Cardiac muscle cell (in vitro differentiated cells and primary cell): ENCODE measurements at regions not wholly inside any gene's neighbourhood (a gene's known extent, or its start where the extent isn't known, plus 50 kb on each side); places are given as distances from the start of the nearest gene placed in this dataset.
A peak's percentile ranks its signal among the peaks of the same experiment; 100 is the strongest.

Source experiments
- DNase-seq, 2 donors: peaks; one replicate each; pipeline versions ENCODE4 v3.0.0 to v3.0.0-alpha.2; 2010 to 2017; ENCODE audit warnings: low read depth in 1 of 2, low spot score in 1 of 2
- H3K27ac ChIP-seq: fragments of 200-600 bp; sonication (generic); 2 replicates; pipeline ENCODE4 v1.5.1; 2016
- H3K27me3 ChIP-seq: fragments of 200-600 bp; sonication (generic); 2 replicates; pipeline ENCODE4 v1.6.0; 2016; ENCODE audit warnings: control low read depth
- H3K36me3 ChIP-seq: fragments of 200-600 bp; sonication (generic); 2 replicates; pipeline ENCODE4 v1.5.1; 2016; ENCODE audit warnings: control low read depth
- H3K4me1 ChIP-seq: fragments of 200-600 bp; sonication (generic); 2 replicates; pipeline ENCODE4 v1.8.1; 2017; ENCODE audit warnings: low read depth, mild to moderate bottlenecking, mixed run types
- H3K4me3 ChIP-seq: fragments of 200-600 bp; sonication (generic); 2 replicates; pipeline ENCODE4 v1.5.1; 2016; ENCODE audit warnings: mild to moderate bottlenecking
- H3K9me3 ChIP-seq: fragments of 200-600 bp; sonication (generic); 2 replicates; pipeline ENCODE4 v1.5.1; 2017; ENCODE audit warnings: low read depth, mild to moderate bottlenecking, control low read depth
- CTCF ChIP-seq: IDR thresholded peaks from 2 replicates; pipeline ENCODE4 v1.5.1; 2012; ENCODE audit warnings: low read depth, mild to moderate bottlenecking, low read length

- TF ChIP-seq CTCF, result no peak
- Histone ChIP-seq H3K36me3 (no peaks in the 10 kb centered on the region), H3K27ac (no peak overlapping the region), H3K4me3 (no peak overlapping the region), H3K27me3 (no peaks in the 10 kb centered on the region), H3K4me1 (no peaks in the 10 kb centered on the region), H3K9me3 (no peaks in the 10 kb centered on the region)
- DNase-seq, result no peak
These were observed 162.2 kb upstream of the S100G start for GRCh38 chrX:16487620-16488385.

DNA sequence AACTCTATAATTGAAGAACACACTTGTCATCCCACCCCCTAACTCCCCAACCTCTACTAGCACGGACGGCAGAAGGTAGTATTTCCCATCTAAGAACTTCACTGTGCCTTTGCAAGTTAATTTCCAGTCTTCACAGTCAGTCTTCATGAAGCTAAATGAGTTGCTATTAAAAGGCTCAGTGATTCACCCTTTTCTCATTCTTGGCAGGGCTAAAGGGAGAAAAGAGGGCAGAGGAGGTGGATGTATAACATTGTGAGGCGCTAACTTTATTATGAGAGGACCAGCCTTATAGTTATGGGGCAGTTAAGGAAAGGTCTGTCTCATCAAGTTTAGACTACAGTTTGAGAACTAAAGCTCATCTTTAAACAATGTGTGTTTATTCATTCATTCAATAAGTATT, 161.0 kb upstream of the S100G start:
- Histone ChIP-seq H3K9me3 (no peaks in the 10 kb centered on the region), H3K27me3 (no peaks in the 10 kb centered on the region), H3K4me3 (no peak overlapping the region), H3K27ac (no peak overlapping the region), H3K4me1 (no peaks in the 10 kb centered on the region), H3K36me3 (no peaks in the 10 kb centered on the region)
- DNase-seq, result no peak
- no peak for TF ChIP-seq CTCF

DNA sequence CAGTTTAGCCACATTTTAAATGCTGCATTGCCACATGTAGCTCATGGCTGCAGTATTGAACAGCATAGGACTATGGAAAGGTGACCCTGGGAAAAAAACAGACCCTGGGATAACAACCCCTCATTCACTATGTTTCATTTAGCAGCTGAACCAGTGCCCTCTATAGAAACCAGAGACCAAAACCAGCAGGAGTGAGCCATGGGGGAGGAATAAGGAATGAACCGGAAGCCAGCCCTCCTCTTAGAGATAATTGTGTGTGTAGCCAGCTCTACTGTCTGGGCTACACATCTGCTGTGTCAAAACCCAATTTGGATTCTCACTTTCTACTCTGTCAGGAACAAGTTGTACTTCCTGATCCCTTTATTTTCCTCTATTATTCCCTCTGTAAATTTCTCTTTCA, 158.5 kb upstream of the S100G start:
- Histone ChIP-seq H3K36me3 (no peaks in the 10 kb centered on the region), H3K27me3 (no peaks in the 10 kb centered on the region), H3K27ac (no peak overlapping the region), H3K9me3 (no peaks in the 10 kb centered on the region), H3K4me3 (no peak overlapping the region), H3K4me1 (no peaks in the 10 kb centered on the region)
- no peak for TF ChIP-seq CTCF
- DNase-seq, result peak in 1 of 2 donors; percentile 35

DNA sequence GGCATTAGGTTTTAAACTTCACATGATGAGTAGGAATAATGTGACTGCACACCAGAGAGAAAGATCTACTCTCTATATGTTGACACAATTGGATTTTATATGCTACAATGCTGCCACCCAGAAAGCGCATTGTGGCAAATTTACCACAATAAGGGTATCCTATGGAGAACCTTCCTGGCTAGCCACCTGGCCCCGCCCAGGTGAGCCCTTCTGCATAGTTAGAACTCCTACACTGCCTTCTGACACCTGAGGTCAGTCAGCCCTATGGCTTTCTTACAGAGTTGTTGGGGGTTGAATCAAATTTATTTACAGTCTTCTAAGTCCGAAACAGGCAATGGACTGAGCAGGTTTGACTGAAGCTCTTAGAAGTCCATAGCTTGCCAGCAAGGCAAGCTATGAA, 153.8 kb upstream of the S100G start:
- Histone ChIP-seq H3K4me1 (no peaks in the 10 kb centered on the region), H3K27me3 (no peaks in the 10 kb centered on the region), H3K4me3 (no peak overlapping the region), H3K27ac (no peak overlapping the region), H3K36me3 (no peaks in the 10 kb centered on the region), H3K9me3 (no peaks in the 10 kb centered on the region)
- no peak for DNase-seq
- TF ChIP-seq CTCF, result no peak

- no peak overlapping the region for H3K4me3 ChIP-seq
- no peaks in the 10 kb centered on the region for H3K27me3 ChIP-seq
- H3K9me3 ChIP-seq, result no peaks in the 10 kb centered on the region
- peak in 1 of 2 donors; percentile 42 for DNase-seq
- no peaks in the 10 kb centered on the region for H3K36me3 ChIP-seq
- TF ChIP-seq CTCF, result no peak
- H3K4me1 ChIP-seq, result no peaks in the 10 kb centered on the region
- H3K27ac ChIP-seq, result peak overlapping the region; percentile 37
These were observed 137.9 kb upstream of the S100G start for GRCh38 chrX:16511796-16512776.
